Right lobe of liver (tissue), 4 donors: ENCODE measurements at regions not wholly inside any gene's neighbourhood (a gene's known extent, or its start where the extent isn't known, plus 50 kb on each side); places are given as distances from the start of the nearest gene placed in this dataset.

Source experiments
- POLR2A ChIP-seq: fragments of 450-650 bp; IDR thresholded peaks from one replicate; pipeline ENCODE4 v1.6.1; 2017; ENCODE audit warnings: antibody characterized with exemption, mild to moderate bottlenecking
- TF ChIP-seq, protein P1 (sequence below), 4 donors: fragments of 200-600 bp in 3 of 4; fragments of 450-650 bp in 1 of 4; IDR thresholded peaks; one replicate each; pipeline versions ENCODE4 v1.5.1 to v1.8.0; 2016 to 2022; ENCODE audit warnings: antibody characterized with exemption in 4 of 4, mild to moderate bottlenecking in 2 of 4
- donor health status: DM: no; HTN: no; CAD: no.
- donor health status: DM: no; HTN: no; CAD: no.
- donor health status: DM: no; HTN: yes; CAD: no.

DNA sequence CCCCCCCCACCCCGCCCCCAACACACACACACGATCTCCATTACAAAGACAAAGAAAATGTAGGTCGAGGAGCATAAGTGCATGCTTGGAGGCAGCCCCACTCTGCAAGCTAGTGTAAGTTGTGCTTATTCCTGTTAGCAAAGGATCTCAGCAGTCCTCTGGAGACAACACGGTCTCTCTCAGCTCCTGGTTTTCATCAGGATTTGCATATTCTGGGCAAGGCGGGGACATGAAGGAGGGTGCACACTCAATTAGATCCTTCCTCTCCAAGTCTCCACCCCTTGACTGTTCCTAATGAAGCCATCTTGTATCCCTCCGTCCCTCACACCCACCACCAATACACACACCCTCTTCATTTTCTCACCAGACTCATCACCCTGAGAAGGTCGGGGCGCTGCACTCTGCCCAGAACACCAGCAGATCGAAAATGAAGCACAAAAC, 63.8 kb downstream of the MRPL46 start:
- no peak for TF ChIP-seq POLR2A
- TF ChIP-seq, protein P1, sequence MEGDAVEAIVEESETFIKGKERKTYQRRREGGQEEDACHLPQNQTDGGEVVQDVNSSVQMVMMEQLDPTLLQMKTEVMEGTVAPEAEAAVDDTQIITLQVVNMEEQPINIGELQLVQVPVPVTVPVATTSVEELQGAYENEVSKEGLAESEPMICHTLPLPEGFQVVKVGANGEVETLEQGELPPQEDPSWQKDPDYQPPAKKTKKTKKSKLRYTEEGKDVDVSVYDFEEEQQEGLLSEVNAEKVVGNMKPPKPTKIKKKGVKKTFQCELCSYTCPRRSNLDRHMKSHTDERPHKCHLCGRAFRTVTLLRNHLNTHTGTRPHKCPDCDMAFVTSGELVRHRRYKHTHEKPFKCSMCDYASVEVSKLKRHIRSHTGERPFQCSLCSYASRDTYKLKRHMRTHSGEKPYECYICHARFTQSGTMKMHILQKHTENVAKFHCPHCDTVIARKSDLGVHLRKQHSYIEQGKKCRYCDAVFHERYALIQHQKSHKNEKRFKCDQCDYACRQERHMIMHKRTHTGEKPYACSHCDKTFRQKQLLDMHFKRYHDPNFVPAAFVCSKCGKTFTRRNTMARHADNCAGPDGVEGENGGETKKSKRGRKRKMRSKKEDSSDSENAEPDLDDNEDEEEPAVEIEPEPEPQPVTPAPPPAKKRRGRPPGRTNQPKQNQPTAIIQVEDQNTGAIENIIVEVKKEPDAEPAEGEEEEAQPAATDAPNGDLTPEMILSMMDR (IDR thresholded peaks at IDR 0.05), result no peak
